A172 (cell line): ENCODE measurements at regions not wholly inside any gene's neighbourhood (a gene's known extent, or its start where the extent isn't known, plus 50 kb on each side); places are given as distances from the start of the nearest gene placed in this dataset.
A peak's percentile ranks its signal among the peaks of the same experiment; 100 is the strongest.
"Not testable (repeated sequence)": the region's sequence is repeated elsewhere in the genome, so short reads cannot be mapped to it uniquely, and the experiment has no call there.

ENCODE experiments used
- DNase-seq: peaks from one replicate; pipeline ENCODE4 v3.0.0-alpha.2; 2015; ENCODE audit warnings: low spot score

GRCh38 chr4:9604031-9604892 is 160.0 kb downstream of the DEFB131A start:
- DNase-seq: not testable (repeated sequence)

- not testable (repeated sequence) for DNase-seq
Measured at GRCh38 chr4:9604893-9605190, 160.6 kb downstream of the DEFB131A start.

GRCh38 chr4:9608300-9608699 is 164.1 kb downstream of the DEFB131A start:
- no peak for DNase-seq

- DNase-seq: not testable (repeated sequence)
Measured at GRCh38 chr4:9610321-9610720, 166.1 kb downstream of the DEFB131A start.

- DNase-seq: no peak
Measured at GRCh38 chr4:9611101-9611500, 166.9 kb downstream of the DEFB131A start.

- not testable (repeated sequence) for DNase-seq
Measured at GRCh38 chr4:9636411-9636810, 145.0 kb upstream of the DRD5 start.

- not testable (repeated sequence) for DNase-seq
Measured at GRCh38 chr4:9659678-9660077, 121.8 kb upstream of the DRD5 start.

- DNase-seq: not testable (repeated sequence)
Measured at GRCh38 chr4:9660955-9661354, 120.5 kb upstream of the DRD5 start.

GRCh38 chr4:9670725-9671124 is 110.7 kb upstream of the DRD5 start:
- DNase-seq: not testable (repeated sequence)

- not testable (repeated sequence) for DNase-seq
Measured at GRCh38 chr4:9677357-9677756, 104.1 kb upstream of the DRD5 start.

GRCh38 chr4:9679704-9680478 is 101.5 kb upstream of the DRD5 start:
- no peak for DNase-seq

- not testable (repeated sequence) for DNase-seq
Measured at GRCh38 chr4:9683174-9683573, 98.3 kb upstream of the DRD5 start.

GRCh38 chr4:9685016-9685415 is 96.4 kb upstream of the DRD5 start:
- DNase-seq: not testable (repeated sequence)

GRCh38 chr4:9685692-9686091 is 95.7 kb upstream of the DRD5 start:
- no peak for DNase-seq

GRCh38 chr4:9690636-9691237 is 90.7 kb upstream of the DRD5 start:
- DNase-seq: not testable (repeated sequence)

GRCh38 chr4:9691238-9692065 is 90.0 kb upstream of the DRD5 start:
- DNase-seq: peak; percentile 43

- not testable (repeated sequence) for DNase-seq
Measured at GRCh38 chr4:9692791-9693491, 88.5 kb upstream of the DRD5 start.

GRCh38 chr4:9694403-9694802 is 87.0 kb upstream of the DRD5 start:
- DNase-seq: not testable (repeated sequence)

GRCh38 chr4:9695994-9696393 is 85.4 kb upstream of the DRD5 start:
- DNase-seq: not testable (repeated sequence)

GRCh38 chr4:9696561-9696960 is 84.9 kb upstream of the DRD5 start:
- not testable (repeated sequence) for DNase-seq

- DNase-seq: not testable (repeated sequence)
Measured at GRCh38 chr4:9702019-9702418, 79.4 kb upstream of the DRD5 start.
